Nucleus accumbens (tissue), 56 donors: ENCODE measurements at regions not wholly inside any gene's neighbourhood (a gene's known extent, or its start where the extent isn't known, plus 50 kb on each side); places are given as distances from the start of the nearest gene placed in this dataset.
"Not testable (repeated sequence)": the region's sequence is repeated elsewhere in the genome, so short reads cannot be mapped to it uniquely, and the experiment has no call there.

ENCODE experiments used
- DNase-seq, 56 donors: peaks; one replicate each; lab custom pipeline; 2025; lab: John Stamatoyannopoulos, UW

- DNase-seq = no peak
Measured at GRCh38 chr1:189315035-189315901, 1162.4 kb downstream of the BRINP3 start.

- no peak for DNase-seq
Measured at GRCh38 chr1:189323091-189323490, 1154.6 kb downstream of the BRINP3 start.

- not testable (repeated sequence) for DNase-seq
Measured at GRCh38 chr1:189331071-189331470, 1146.6 kb downstream of the BRINP3 start.

GRCh38 chr1:189336115-189337100 is 1141.3 kb downstream of the BRINP3 start:
- no peak for DNase-seq

- DNase-seq = no peak
Measured at GRCh38 chr1:189349607-189350006, 1128.1 kb downstream of the BRINP3 start.

GRCh38 chr1:189350983-189351616 is 1126.6 kb downstream of the BRINP3 start:
- no peak for DNase-seq

- no peak for DNase-seq
Measured at GRCh38 chr1:189351960-189352359, 1125.7 kb downstream of the BRINP3 start.

GRCh38 chr1:189356206-189356605 is 1121.5 kb downstream of the BRINP3 start:
- no peak for DNase-seq

GRCh38 chr1:189357317-189357716 is 1120.3 kb downstream of the BRINP3 start:
- DNase-seq = no peak

- DNase-seq = no peak
Measured at GRCh38 chr1:189369612-189370011, 1108.1 kb downstream of the BRINP3 start.

- no peak for DNase-seq
Measured at GRCh38 chr1:189374816-189375215, 1102.8 kb downstream of the BRINP3 start.

GRCh38 chr1:189405419-189405818 is 1072.2 kb downstream of the BRINP3 start:
- no peak for DNase-seq

- DNase-seq = no peak
Measured at GRCh38 chr1:189409774-189410173, 1067.9 kb downstream of the BRINP3 start.

GRCh38 chr1:189424746-189425331 is 1052.8 kb downstream of the BRINP3 start:
- DNase-seq = no peak

GRCh38 chr1:189429610-189430009 is 1048.1 kb downstream of the BRINP3 start:
- DNase-seq = no peak

- DNase-seq = no peak
Measured at GRCh38 chr1:189431447-189431846, 1046.2 kb downstream of the BRINP3 start.

- no peak for DNase-seq
Measured at GRCh38 chr1:189432753-189433152, 1044.9 kb downstream of the BRINP3 start.

GRCh38 chr1:189434461-189434860 is 1043.2 kb downstream of the BRINP3 start:
- DNase-seq = no peak

- DNase-seq = no peak
Measured at GRCh38 chr1:189435398-189435797, 1042.3 kb downstream of the BRINP3 start.

GRCh38 chr1:189438808-189439207 is 1038.9 kb downstream of the BRINP3 start:
- no peak for DNase-seq
